HCT116 (cell line): ENCODE measurements at regions not wholly inside any gene's neighbourhood (a gene's known extent, or its start where the extent isn't known, plus 50 kb on each side); places are given as distances from the start of the nearest gene placed in this dataset.

Experiments
- EGR1 ChIP-seq: IDR thresholded peaks from 2 replicates; pipeline ENCODE4 v1.6.1; 2012; ENCODE audit warnings: low read depth
- SIN3A ChIP-seq: IDR thresholded peaks from 2 replicates; pipeline ENCODE4 v1.6.1; 2012; ENCODE audit warnings: low read depth
- TF ChIP-seq, protein P1 (sequence below): IDR thresholded peaks from 2 replicates; pipeline ENCODE4 v1.6.1; 2011; ENCODE audit warnings: mild to moderate bottlenecking, low read length, moderate library complexity; ENCODE audit not compliant: insufficient replicate concordance; ENCODE audit errors: extremely low read depth
- TF ChIP-seq, protein P2 (sequence below): IDR thresholded peaks from 2 replicates; pipeline ENCODE4 v1.6.1; 2012

DNA sequence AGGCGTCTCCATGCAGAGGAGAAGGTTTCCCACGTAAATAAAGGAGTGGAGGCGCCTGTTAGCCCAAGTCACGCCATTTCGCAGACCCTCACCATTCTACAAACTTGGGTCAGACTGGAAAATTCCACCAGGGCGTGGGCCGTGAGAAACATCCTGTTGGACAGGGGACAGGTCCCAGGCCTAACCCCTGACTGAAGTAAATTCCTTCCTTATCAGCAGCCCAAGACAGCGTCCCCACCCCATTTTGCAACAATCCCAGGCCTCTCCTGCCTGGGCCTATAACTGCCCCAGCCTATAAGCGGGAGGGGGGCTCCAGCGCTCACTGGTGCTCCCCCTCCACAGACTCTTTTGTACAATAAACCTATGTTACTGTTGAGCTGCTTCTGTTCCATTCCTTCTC lies 57.3 kb upstream of the CBLN2 start (continued):
- TF ChIP-seq, protein P1, sequence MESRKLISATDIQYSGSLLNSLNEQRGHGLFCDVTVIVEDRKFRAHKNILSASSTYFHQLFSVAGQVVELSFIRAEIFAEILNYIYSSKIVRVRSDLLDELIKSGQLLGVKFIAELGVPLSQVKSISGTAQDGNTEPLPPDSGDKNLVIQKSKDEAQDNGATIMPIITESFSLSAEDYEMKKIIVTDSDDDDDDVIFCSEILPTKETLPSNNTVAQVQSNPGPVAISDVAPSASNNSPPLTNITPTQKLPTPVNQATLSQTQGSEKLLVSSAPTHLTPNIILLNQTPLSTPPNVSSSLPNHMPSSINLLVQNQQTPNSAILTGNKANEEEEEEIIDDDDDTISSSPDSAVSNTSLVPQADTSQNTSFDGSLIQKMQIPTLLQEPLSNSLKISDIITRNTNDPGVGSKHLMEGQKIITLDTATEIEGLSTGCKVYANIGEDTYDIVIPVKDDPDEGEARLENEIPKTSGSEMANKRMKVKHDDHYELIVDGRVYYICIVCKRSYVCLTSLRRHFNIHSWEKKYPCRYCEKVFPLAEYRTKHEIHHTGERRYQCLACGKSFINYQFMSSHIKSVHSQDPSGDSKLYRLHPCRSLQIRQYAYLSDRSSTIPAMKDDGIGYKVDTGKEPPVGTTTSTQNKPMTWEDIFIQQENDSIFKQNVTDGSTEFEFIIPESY: no peak
- TF ChIP-seq, protein P2, sequence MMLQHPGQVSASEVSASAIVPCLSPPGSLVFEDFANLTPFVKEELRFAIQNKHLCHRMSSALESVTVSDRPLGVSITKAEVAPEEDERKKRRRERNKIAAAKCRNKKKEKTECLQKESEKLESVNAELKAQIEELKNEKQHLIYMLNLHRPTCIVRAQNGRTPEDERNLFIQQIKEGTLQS: no peak
- no peak for TF ChIP-seq SIN3A
- no peak for TF ChIP-seq EGR1
